ENCODE measurements at regions not wholly inside any gene's neighbourhood (a gene's known extent, or its start where the extent isn't known, plus 50 kb on each side); places are given as distances from the start of the nearest gene placed in this dataset.

GRCh38 chr3:1611824-1612223 lies 486.8 kb upstream of the CNTN4 start:
- intact Hi-C loops (cut with DNase I; ENCODE audit: low total_unique reads): no loop called here
- 56 to 61% methylated on average over 3 of the region's 3 CpGs for WGBS, 2 donors
- H3K4me3 ChIP-seq (ENCODE audit: low read depth, poor library complexity, severe bottlenecking): no peak overlapping the region
- no peak for TF ChIP-seq CTCF (IDR thresholded peaks at IDR 0.05)
- no peak for TF ChIP-seq POLR2A (IDR thresholded peaks at IDR 0.05)
- DNase-seq (ENCODE audit: low spot score in 2 of 2): no peak

- H3K4me3 ChIP-seq (ENCODE audit: low read depth, poor library complexity, severe bottlenecking): no peak overlapping the region
- TF ChIP-seq POLR2A (IDR thresholded peaks at IDR 0.05) (no peak), CTCF (IDR thresholded peaks at IDR 0.05) (no peak)
- no peak for DNase-seq (ENCODE audit: low spot score in 2 of 2)
- 86 to 91% methylated on average over 4 of the region's 4 CpGs for WGBS, 2 donors
- intact Hi-C loops (cut with DNase I; ENCODE audit: low total_unique reads): no loop called here
These were observed 484.7 kb upstream of the CNTN4 start for GRCh38 chr3:1613962-1614361.

- intact Hi-C loops (cut with DNase I; ENCODE audit: low total_unique reads): no loop called here
- DNase-seq (ENCODE audit: low spot score in 2 of 2): no peak
- no peak for TF ChIP-seq CTCF (IDR thresholded peaks at IDR 0.05)
- TF ChIP-seq POLR2A (IDR thresholded peaks at IDR 0.05): no peak
- no peak overlapping the region for H3K4me3 ChIP-seq (ENCODE audit: low read depth, poor library complexity, severe bottlenecking)
- 38% methylated on average over 2 of the region's 2 CpGs for WGBS, 2 donors
These were observed 481.9 kb upstream of the CNTN4 start for GRCh38 chr3:1616744-1617143.

- intact Hi-C loops (cut with DNase I; ENCODE audit: low total_unique reads): no loop called here
- 57 to 63% methylated on average over 2 of the region's 2 CpGs for WGBS, 2 donors
- no peak overlapping the region for H3K4me3 ChIP-seq (ENCODE audit: low read depth, poor library complexity, severe bottlenecking)
- no peak for TF ChIP-seq CTCF (IDR thresholded peaks at IDR 0.05)
- no peak for TF ChIP-seq POLR2A (IDR thresholded peaks at IDR 0.05)
- no peak for DNase-seq (ENCODE audit: low spot score in 2 of 2)
These were observed 474.8 kb upstream of the CNTN4 start for GRCh38 chr3:1623896-1624295.

- DNase-seq (ENCODE audit: low spot score in 2 of 2): no peak
- no peak for TF ChIP-seq CTCF (IDR thresholded peaks at IDR 0.05)
- 88 to 96% methylated on average over 7 of the region's 7 CpGs for WGBS, 2 donors
- H3K4me3 ChIP-seq (ENCODE audit: low read depth, poor library complexity, severe bottlenecking): no peak overlapping the region
- intact Hi-C loops (cut with DNase I; ENCODE audit: low total_unique reads): no loop called here
These were observed 466.5 kb upstream of the CNTN4 start for GRCh38 chr3:1632128-1632527.

GRCh38 chr3:1661839-1662238 lies 436.8 kb upstream of the CNTN4 start:
- H3K4me3 ChIP-seq (ENCODE audit: low read depth, poor library complexity, severe bottlenecking): no peak overlapping the region
- TF ChIP-seq CTCF (IDR thresholded peaks at IDR 0.05) (no peak), POLR2A (IDR thresholded peaks at IDR 0.05) (no peak)
- intact Hi-C loops (cut with DNase I; ENCODE audit: low total_unique reads): no loop called here
- DNase-seq (ENCODE audit: low spot score in 2 of 2): no peak
- 33 to 38% methylated on average over 1 of the region's 1 CpG for WGBS, 2 donors

Measured in lower leg skin (tissue), 4 donors.